BLaER1 (cell line): ENCODE measurements at regions not wholly inside any gene's neighbourhood (a gene's known extent, or its start where the extent isn't known, plus 50 kb on each side); places are given as distances from the start of the nearest gene placed in this dataset.

Experiments used
- H3K27ac ChIP-seq: shearing (Covaris generic); formaldehyde crosslinking; 2 replicates; pipeline ENCODE4 v1.8.1; 2022
- H3K27me3 ChIP-seq: shearing (Covaris generic); formaldehyde crosslinking; 2 replicates; pipeline ENCODE4 v1.8.1; 2022
- H3K36me3 ChIP-seq: shearing (Covaris generic); formaldehyde crosslinking; 2 replicates; pipeline ENCODE4 v1.8.1; 2022
- H3K4me1 ChIP-seq: shearing (Covaris generic); formaldehyde crosslinking; 2 replicates; pipeline ENCODE4 v1.8.1; 2022
- H3K4me2 ChIP-seq: shearing (Covaris generic); formaldehyde crosslinking; 2 replicates; pipeline ENCODE4 v1.8.1; 2022
- H3K4me3 ChIP-seq: shearing (Covaris generic); formaldehyde crosslinking; 2 replicates; pipeline ENCODE4 v1.8.1; 2022
- H3K9ac ChIP-seq: shearing (Covaris generic); formaldehyde crosslinking; 2 replicates; pipeline ENCODE4 v1.8.1; 2022
- H3K9me3 ChIP-seq: shearing (Covaris generic); formaldehyde crosslinking; 2 replicates; pipeline ENCODE4 v1.8.1; 2022
- H4K20me1 ChIP-seq: shearing (Covaris generic); formaldehyde crosslinking; 2 replicates; pipeline ENCODE4 v1.8.1; 2022
- Cebpa-rat ChIP-seq: shearing (Covaris generic); IDR thresholded peaks from 2 replicates; pipeline ENCODE4 v1.8.1; 2022

DNA sequence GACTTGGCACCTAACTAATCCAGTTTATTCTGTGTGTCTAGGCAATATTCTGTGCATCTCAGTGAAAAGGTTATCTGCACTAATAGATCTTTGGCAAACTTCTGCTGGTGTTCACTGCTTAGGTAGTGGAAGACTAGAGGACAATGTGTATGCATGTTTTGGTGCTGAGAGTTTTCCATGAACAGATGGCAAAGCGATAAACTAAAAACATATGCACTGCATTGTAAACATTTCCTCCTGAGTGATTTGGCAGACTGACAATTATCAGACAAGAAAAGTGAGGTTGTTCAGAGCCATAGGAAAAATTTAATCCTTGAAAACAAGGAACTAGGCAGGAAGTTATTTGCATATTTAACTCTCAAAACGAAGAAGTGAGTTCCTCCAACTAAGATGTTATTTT, 400.4 kb downstream of the ATP23 start:
- H3K27ac ChIP-seq, result 0 out of 2 replicates have a peak overlapping the region, but pooled peaks have one; percentile 20
- TF ChIP-seq Cebpa-rat, result no peak
- no peaks in the 10 kb centered on the region for H3K9me3 ChIP-seq
- H3K27me3 ChIP-seq, result no peaks in the 10 kb centered on the region
- H3K4me2 ChIP-seq, result peak overlapping the region; percentile 46
- H3K4me1 ChIP-seq, result peaks cover 42% of the 10 kb centered on the region
- no peaks in the 10 kb centered on the region for H3K36me3 ChIP-seq
- H3K4me3 ChIP-seq, result no peak overlapping the region
- no peaks in the 10 kb centered on the region for H4K20me1 ChIP-seq
- 0 out of 2 replicates have a peak overlapping the region, but pooled peaks have one; percentile 1 for H3K9ac ChIP-seq

DNA sequence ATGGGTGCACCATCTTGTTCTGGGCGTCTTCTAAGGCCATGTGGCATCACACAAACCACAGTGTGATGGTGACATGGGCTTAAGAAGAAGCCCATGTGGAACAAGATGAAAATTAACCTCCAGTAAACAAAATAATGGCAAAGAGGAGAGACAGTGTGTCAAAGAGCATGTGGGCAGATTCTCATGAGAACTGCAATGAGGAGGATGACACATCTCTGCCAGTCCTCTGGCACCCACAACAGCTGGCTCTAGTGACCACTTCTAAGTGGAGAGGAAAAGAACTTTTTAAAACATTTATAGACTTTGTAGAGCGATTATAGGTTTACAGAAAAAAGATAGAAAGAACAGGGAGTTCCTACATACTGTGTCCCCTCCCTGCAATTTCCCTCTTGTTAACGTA, 401.4 kb downstream of the ATP23 start:
- H3K9ac ChIP-seq, result no peak overlapping the region
- H3K4me2 ChIP-seq, result peak overlapping the region; percentile 46
- H3K27ac ChIP-seq, result no peak overlapping the region
- H3K4me1 ChIP-seq, result peaks cover 35% of the 10 kb centered on the region
- no peak for TF ChIP-seq Cebpa-rat
- H3K36me3 ChIP-seq, result no peaks in the 10 kb centered on the region
- H4K20me1 ChIP-seq, result no peaks in the 10 kb centered on the region
- H3K9me3 ChIP-seq, result no peaks in the 10 kb centered on the region
- no peak overlapping the region for H3K4me3 ChIP-seq
- H3K27me3 ChIP-seq, result no peaks in the 10 kb centered on the region

DNA sequence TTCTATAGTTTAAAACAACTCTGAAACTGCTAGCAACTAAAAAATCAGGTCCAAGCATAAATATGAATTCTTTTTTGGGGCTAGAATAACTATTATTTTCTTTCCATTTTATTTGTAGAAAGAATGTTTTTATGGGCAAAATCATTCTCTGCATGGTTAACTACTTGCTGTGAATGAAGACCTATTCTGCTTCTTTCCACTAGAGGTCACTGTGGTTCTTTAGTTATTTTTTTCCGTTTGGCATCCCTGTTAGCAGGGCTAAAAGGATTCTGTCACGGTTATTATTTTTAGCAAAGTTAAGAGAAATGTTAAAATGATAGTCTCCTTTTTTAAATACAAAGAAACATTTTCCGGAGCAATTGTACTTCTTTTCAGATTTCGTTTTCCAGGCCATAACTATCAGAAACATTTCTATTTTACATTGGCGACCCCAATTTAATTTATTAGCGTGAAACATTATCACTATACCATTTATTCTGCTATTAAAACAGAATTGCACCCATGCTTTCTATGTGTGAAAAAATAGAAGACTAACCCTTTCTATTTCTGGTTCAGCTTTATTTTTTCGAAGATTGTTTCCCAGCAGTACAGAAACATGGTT, 404.8 kb downstream of the ATP23 start:
- TF ChIP-seq Cebpa-rat, result no peak
- Histone ChIP-seq H4K20me1 (no peaks in the 10 kb centered on the region), H3K36me3 (no peaks in the 10 kb centered on the region), H3K4me1 (peaks cover 20% of the 10 kb centered on the region), H3K27ac (no peak overlapping the region), H3K27me3 (no peaks in the 10 kb centered on the region), H3K4me2 (no peak overlapping the region), H3K4me3 (no peak overlapping the region), H3K9ac (no peak overlapping the region), H3K9me3 (0 out of 2 replicates have a peak, but pooled peaks cover 5% of the 10 kb centered on the region)

DNA sequence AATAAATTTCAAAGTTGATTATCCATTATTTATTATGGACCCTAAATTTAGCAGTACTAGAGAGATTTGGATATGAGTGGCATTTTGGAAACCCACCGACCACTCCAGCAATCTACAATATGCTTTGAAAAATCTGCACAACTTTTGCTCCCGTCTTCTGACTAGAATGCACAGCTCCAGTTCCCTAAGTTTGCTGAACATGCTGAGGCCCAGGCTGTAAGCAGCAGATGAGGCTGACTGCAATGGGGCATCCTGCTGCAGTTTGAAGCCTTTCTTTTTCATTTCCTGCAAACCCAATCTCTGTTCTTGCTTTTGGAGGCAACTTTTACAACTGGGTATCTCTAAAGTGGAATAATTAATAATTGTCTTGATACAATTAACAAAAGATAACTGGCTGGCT, 405.8 kb downstream of the ATP23 start:
- H3K9ac ChIP-seq, result no peak overlapping the region
- no peaks in the 10 kb centered on the region for H4K20me1 ChIP-seq
- H3K27me3 ChIP-seq, result no peaks in the 10 kb centered on the region
- no peak for TF ChIP-seq Cebpa-rat
- H3K36me3 ChIP-seq, result no peaks in the 10 kb centered on the region
- 0 out of 2 replicates have a peak, but pooled peaks cover 5% of the 10 kb centered on the region for H3K9me3 ChIP-seq
- H3K4me1 ChIP-seq, result peaks cover 11% of the 10 kb centered on the region
- H3K4me2 ChIP-seq, result no peak overlapping the region
- no peak overlapping the region for H3K4me3 ChIP-seq
- H3K27ac ChIP-seq, result no peak overlapping the region

DNA sequence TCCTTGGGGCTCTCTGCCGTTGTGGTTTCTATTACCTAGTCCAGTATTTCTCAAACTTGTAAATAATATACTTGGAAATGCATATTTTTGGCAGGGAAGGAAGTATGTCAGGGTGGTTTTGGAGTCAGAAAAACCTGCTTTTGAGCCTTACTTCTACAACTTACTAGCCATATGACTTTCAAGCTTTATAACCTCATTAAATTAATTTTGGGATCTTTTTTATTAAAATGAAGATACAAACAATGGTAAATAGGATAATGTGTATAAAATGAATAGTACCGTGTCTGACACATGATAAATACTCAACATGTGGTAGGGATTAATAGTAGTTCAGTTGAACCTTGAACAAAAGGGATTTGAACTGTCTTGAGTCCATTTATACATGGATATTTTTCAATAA, 406.3 kb downstream of the ATP23 start:
- Histone ChIP-seq H3K27ac (no peak overlapping the region), H4K20me1 (no peaks in the 10 kb centered on the region), H3K4me1 (peaks cover 6% of the 10 kb centered on the region), H3K9ac (no peak overlapping the region), H3K4me3 (no peak overlapping the region), H3K27me3 (no peaks in the 10 kb centered on the region), H3K4me2 (no peak overlapping the region), H3K36me3 (no peaks in the 10 kb centered on the region), H3K9me3 (0 out of 2 replicates have a peak, but pooled peaks cover 5% of the 10 kb centered on the region)
- no peak for TF ChIP-seq Cebpa-rat

DNA sequence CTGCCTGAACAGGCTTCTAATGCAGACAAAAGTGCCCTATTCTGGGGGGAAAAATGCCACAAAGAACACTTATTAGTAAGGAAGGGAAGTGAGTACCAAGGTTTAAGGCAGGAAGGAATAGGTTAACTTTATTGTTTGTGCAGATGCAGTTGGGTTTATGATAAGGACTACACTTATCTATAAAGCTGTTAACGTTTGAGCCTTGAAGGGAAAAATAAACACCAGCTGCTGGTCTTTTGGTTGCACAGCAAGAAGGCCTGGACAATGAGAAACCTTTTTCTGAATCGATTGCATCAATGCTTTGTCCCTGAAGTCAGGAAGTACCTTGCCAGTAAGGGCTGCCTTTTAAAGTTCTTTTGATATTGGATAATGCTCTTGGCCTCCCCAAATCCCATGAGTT, 407.8 kb downstream of the ATP23 start:
- Histone ChIP-seq H3K4me3 (no peak overlapping the region), H3K4me2 (no peak overlapping the region), H3K9me3 (0 out of 2 replicates have a peak, but pooled peaks cover 5% of the 10 kb centered on the region), H3K4me1 (no peaks in the 10 kb centered on the region), H3K27ac (no peak overlapping the region), H3K36me3 (no peaks in the 10 kb centered on the region), H3K27me3 (no peaks in the 10 kb centered on the region), H4K20me1 (no peaks in the 10 kb centered on the region), H3K9ac (no peak overlapping the region)
- TF ChIP-seq Cebpa-rat, result no peak

DNA sequence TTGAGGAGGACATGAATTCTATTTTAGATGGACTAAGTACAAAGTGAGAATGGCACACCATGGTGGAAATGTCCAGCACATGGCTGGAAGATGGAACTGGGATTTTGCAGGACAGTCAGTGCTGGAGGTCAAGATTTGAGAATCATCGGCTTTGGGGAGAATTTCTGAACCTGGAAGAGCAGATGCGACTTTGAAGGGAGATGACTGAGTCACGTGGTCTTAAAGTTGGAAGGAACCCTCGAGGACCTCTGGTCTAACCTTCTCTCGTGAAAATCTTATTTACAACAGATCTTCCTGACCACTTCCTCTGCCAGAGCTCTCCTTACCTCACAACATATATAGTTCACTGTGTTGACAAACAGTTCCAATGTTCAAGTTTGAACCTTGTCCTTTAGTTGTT, 415.4 kb downstream of the ATP23 start:
- Histone ChIP-seq H3K27ac (no peak overlapping the region), H3K4me1 (no peaks in the 10 kb centered on the region), H3K27me3 (no peaks in the 10 kb centered on the region), H4K20me1 (no peaks in the 10 kb centered on the region), H3K36me3 (no peaks in the 10 kb centered on the region), H3K9ac (no peak overlapping the region), H3K4me2 (no peak overlapping the region), H3K4me3 (no peak overlapping the region), H3K9me3 (peaks cover 9% of the 10 kb centered on the region)
- TF ChIP-seq Cebpa-rat, result no peak

DNA sequence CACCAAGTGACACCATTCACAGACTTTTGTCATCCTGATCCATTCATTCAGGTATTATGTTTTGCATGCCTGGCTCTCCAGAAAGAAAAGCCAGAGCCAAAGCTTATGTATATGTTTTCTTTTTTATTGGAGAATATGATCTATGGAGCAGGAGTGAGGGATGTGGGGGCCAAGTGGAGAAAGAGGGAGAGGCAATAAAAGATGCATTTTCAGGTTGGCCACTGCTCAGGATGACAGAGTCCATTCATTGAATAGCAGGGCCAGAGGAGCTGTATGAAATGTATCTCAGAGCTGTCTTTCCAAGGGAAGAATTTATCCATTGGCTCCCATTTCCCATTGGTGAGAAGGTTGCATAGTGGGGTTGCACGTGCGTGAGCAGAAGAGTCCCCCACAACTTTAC, 416.1 kb downstream of the ATP23 start:
- H3K9me3 ChIP-seq, result peaks cover 9% of the 10 kb centered on the region
- no peak for TF ChIP-seq Cebpa-rat
- no peaks in the 10 kb centered on the region for H3K27me3 ChIP-seq
- H3K27ac ChIP-seq, result no peak overlapping the region
- H3K4me2 ChIP-seq, result no peak overlapping the region
- H3K9ac ChIP-seq, result no peak overlapping the region
- H3K36me3 ChIP-seq, result no peaks in the 10 kb centered on the region
- no peaks in the 10 kb centered on the region for H3K4me1 ChIP-seq
- no peaks in the 10 kb centered on the region for H4K20me1 ChIP-seq
- H3K4me3 ChIP-seq, result no peak overlapping the region

DNA sequence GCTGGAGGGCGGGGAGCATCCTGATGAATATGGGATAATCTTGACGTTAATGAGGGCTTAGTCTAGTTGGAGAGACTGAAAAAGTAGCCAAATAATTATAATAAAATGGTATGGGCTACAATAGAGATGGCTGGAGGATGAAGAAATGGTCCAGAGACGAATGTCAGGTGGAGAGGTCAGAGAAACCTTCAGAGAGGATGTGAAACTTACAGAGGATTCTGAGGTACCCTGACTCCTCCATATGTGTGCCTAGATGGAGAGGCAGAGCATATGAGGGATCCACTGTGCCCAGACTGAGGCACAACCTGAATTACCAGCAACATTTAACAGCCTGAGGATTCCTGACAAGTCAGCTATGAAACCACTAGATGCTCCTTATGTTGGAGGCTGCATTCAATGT, 417.0 kb downstream of the ATP23 start:
- Histone ChIP-seq H3K9ac (no peak overlapping the region), H3K4me1 (no peaks in the 10 kb centered on the region), H3K9me3 (peaks cover 9% of the 10 kb centered on the region), H4K20me1 (no peaks in the 10 kb centered on the region), H3K4me3 (no peak overlapping the region), H3K27ac (no peak overlapping the region), H3K27me3 (no peaks in the 10 kb centered on the region), H3K36me3 (no peaks in the 10 kb centered on the region), H3K4me2 (no peak overlapping the region)
- no peak for TF ChIP-seq Cebpa-rat

DNA sequence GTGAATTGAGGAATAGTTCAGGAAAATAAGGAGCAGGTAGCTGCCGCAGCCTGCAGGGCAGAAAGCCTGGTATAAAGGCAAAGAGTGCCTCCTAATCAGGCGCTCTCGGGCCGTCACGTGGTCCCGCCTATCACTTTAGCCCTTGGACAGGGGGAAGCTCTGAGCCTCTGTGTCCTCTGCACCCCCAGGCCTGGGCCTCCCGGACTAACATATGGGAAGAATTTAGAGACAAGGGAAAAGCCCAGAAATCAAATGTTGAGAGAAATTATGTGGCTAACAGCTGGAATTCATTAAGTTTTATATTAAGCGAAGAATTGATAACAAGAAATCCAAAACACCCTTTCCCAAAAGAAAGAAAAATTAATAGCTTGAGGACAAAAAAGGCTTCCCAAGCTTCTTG, 417.7 kb downstream of the ATP23 start:
- no peak for TF ChIP-seq Cebpa-rat
- H3K27me3 ChIP-seq, result no peaks in the 10 kb centered on the region
- no peak overlapping the region for H3K27ac ChIP-seq
- no peak overlapping the region for H3K4me2 ChIP-seq
- no peaks in the 10 kb centered on the region for H4K20me1 ChIP-seq
- H3K4me1 ChIP-seq, result no peaks in the 10 kb centered on the region
- no peak overlapping the region for H3K4me3 ChIP-seq
- no peak overlapping the region for H3K9ac ChIP-seq
- H3K9me3 ChIP-seq, result peaks cover 9% of the 10 kb centered on the region
- H3K36me3 ChIP-seq, result no peaks in the 10 kb centered on the region

DNA sequence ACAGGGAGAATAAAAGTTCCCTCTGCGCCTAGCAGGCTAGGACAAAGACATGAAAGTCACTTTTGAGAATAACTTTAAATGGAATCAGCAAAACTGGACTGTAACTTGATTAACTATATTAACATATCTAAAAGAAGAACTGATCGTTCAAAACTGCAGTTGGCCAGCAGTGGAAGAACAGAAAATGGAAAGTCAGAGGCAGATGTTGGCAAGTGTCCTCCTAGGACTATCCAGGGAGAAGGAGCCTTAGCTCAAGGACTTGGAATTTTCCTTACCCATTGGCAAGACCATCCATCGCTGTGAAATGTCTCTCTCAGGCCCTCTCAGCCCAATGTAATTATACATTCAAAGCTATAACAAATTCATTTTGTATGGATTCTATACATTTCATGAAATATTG, 419.7 kb downstream of the ATP23 start:
- Histone ChIP-seq H3K27ac (no peak overlapping the region), H3K36me3 (no peaks in the 10 kb centered on the region), H3K4me2 (no peak overlapping the region), H3K4me3 (no peak overlapping the region), H3K27me3 (no peaks in the 10 kb centered on the region), H3K9ac (no peak overlapping the region), H3K4me1 (no peaks in the 10 kb centered on the region), H4K20me1 (no peaks in the 10 kb centered on the region), H3K9me3 (peaks cover under 1% of the 10 kb centered on the region; the same call in 1 of the 2 replicates)
- no peak for TF ChIP-seq Cebpa-rat
